CD14-positive monocyte (primary cell): ENCODE measurements at regions not wholly inside any gene's neighbourhood (a gene's known extent, or its start where the extent isn't known, plus 50 kb on each side); places are given as distances from the start of the nearest gene placed in this dataset.

Source experiments
- DNase-seq, 3 donors: peaks; one replicate each; pipeline ENCODE4 v3.0.0-alpha.2; 2011 to 2022
- H2AFZ ChIP-seq: 2 replicates; pipeline ENCODE4 v1.6.0; 2012; ENCODE audit warnings: mild to moderate bottlenecking, low read depth, low read length, inconsistent platforms; ENCODE audit not compliant: insufficient read depth, poor library complexity, severe bottlenecking
- H3K27ac ChIP-seq, 2 donors: 1 replicate in 1 of 2; 2 replicates in 1 of 2; pipeline ENCODE4 v1.5.1; 2012 to 2013; ENCODE audit warnings: low read length in 2 of 2, control low read depth in 1 of 2, inconsistent platforms in 1 of 2, low read depth in 1 of 2, mild to moderate bottlenecking in 1 of 2
- H3K27me3 ChIP-seq, 2 donors: one replicate each; pipeline versions ENCODE4 v1.6.0 to v1.6.1; 2011 to 2013; ENCODE audit warnings: low read length in 2 of 2; ENCODE audit not compliant: control insufficient read depth in 2 of 2, insufficient read depth in 2 of 2
- H3K36me3 ChIP-seq, 2 donors: replicated peaks in 1 of 2; 1 replicate in 1 of 2; 2 replicates in 1 of 2; pipeline versions ENCODE4 v1.5.1 to v1.6.1; 2012 to 2013; ENCODE audit warnings: low read length in 2 of 2, control low read depth in 1 of 2, inconsistent platforms in 1 of 2, mild to moderate bottlenecking in 1 of 2; ENCODE audit not compliant: insufficient read depth in 2 of 2, control insufficient read depth in 1 of 2
- H3K4me1 ChIP-seq, 2 donors: 1 replicate in 1 of 2; 2 replicates in 1 of 2; pipeline versions ENCODE4 v1.5.1 to v1.6.1; 2012 to 2013; ENCODE audit warnings: low read length in 2 of 2, control low read depth in 1 of 2, inconsistent platforms in 1 of 2, mild to moderate bottlenecking in 1 of 2, moderate library complexity in 1 of 2; ENCODE audit not compliant: insufficient read depth in 2 of 2, control insufficient read depth in 1 of 2
- H3K4me2 ChIP-seq: replicated peaks from 2 replicates; pipeline ENCODE3; 2012; ENCODE audit warnings: low read length, moderate library complexity, mild to moderate bottlenecking; ENCODE audit not compliant: poor library complexity, severe bottlenecking; ENCODE audit errors: extremely low read depth
- H3K4me3 ChIP-seq, 3 experiments: fragments of 200-600 bp in 1 of 3; sonication (generic) in 1 of 3; replicated peaks in 1 of 3; 1 replicate in 2 of 3; 2 replicates in 1 of 3; pipeline ENCODE4 v1.5.1; 2011 to 2013; ENCODE audit warnings: low read length in 3 of 3, mild to moderate bottlenecking in 3 of 3, control low read depth in 2 of 3, low read depth in 2 of 3, inconsistent platforms in 1 of 3, moderate library complexity in 1 of 3
- H3K79me2 ChIP-seq: 2 replicates; pipeline ENCODE4 v1.6.0; 2012; ENCODE audit warnings: mild to moderate bottlenecking, control low read depth, inconsistent platforms, low read length, moderate library complexity; ENCODE audit not compliant: insufficient read depth
- H3K9ac ChIP-seq: 2 replicates; pipeline ENCODE4 v1.6.0; 2017; ENCODE audit warnings: low read length, mild to moderate bottlenecking; ENCODE audit not compliant: insufficient read depth, poor library complexity, severe bottlenecking
- H3K9me3 ChIP-seq, 2 donors: replicated peaks in 1 of 2; 1 replicate in 1 of 2; 2 replicates in 1 of 2; pipeline versions ENCODE4 v1.5.1 to v1.6.1; 2012 to 2013; ENCODE audit warnings: low read length in 2 of 2, control low read depth in 1 of 2; ENCODE audit not compliant: control insufficient read depth in 1 of 2, insufficient read depth in 1 of 2
- H4K20me1 ChIP-seq: 2 replicates; pipeline ENCODE4 v1.6.0; 2012; ENCODE audit warnings: mild to moderate bottlenecking, low read length, control low read depth, moderate library complexity; ENCODE audit not compliant: insufficient read depth
- H3K27ac Mint-ChIP-seq, 7 donors: one replicate each; pipeline ENCODE4 v1.8.0; 2020; ENCODE audit warnings: mild to moderate bottlenecking in 7 of 7, mixed read lengths in 7 of 7, moderate library complexity in 6 of 7, inconsistent platforms in 2 of 7
- H3K27me3 Mint-ChIP-seq, 3 donors: one replicate each; pipeline ENCODE4 v1.8.0; 2021 to 2022; ENCODE audit warnings: low read depth in 3 of 3, mild to moderate bottlenecking in 3 of 3, mixed read lengths in 3 of 3, moderate library complexity in 3 of 3, inconsistent platforms in 1 of 3
- H3K36me3 Mint-ChIP-seq, 2 donors: one replicate each; pipeline ENCODE4 v1.8.0; 2020; ENCODE audit warnings: mixed read lengths in 2 of 2, inconsistent platforms in 1 of 2, mild to moderate bottlenecking in 1 of 2
- H3K4me1 Mint-ChIP-seq: one replicate; pipeline ENCODE4 v1.8.0; 2020; ENCODE audit warnings: mild to moderate bottlenecking, mixed read lengths
- H3K4me3 Mint-ChIP-seq, 2 donors: one replicate each; pipeline ENCODE4 v1.8.0; 2020; ENCODE audit warnings: mild to moderate bottlenecking in 2 of 2, mixed read lengths in 2 of 2, moderate library complexity in 1 of 2
- H3K9me3 Mint-ChIP-seq, 7 donors: one replicate each; pipeline ENCODE4 v1.8.0; 2020 to 2022; ENCODE audit warnings: mixed read lengths in 7 of 7, mild to moderate bottlenecking in 6 of 7, moderate library complexity in 6 of 7, inconsistent platforms in 2 of 7
- WGBS: methylation state at CpG from one replicate; pipeline ENCODE4 v1.1.5; 2013; ENCODE audit warnings: missing lambda C conversion rate; ENCODE audit not compliant: insufficient coverage; 5-methylcytosine and 5-hydroxymethylcytosine counted together
- intact Hi-C, 2 donors: fragments of 100-400 bp; cut with micrococcal nuclease; formaldehyde crosslinking; loops; one replicate each; pipeline versions ENCODE4 v1.15.0 to v1.15.1; 2023
- TF ChIP-seq, protein P1 (sequence below): fragments of 200-600 bp; IDR thresholded peaks from one replicate; pipeline ENCODE4 v1.8.0; 2022; ENCODE audit warnings: antibody characterized with exemption, mild to moderate bottlenecking

DNA sequence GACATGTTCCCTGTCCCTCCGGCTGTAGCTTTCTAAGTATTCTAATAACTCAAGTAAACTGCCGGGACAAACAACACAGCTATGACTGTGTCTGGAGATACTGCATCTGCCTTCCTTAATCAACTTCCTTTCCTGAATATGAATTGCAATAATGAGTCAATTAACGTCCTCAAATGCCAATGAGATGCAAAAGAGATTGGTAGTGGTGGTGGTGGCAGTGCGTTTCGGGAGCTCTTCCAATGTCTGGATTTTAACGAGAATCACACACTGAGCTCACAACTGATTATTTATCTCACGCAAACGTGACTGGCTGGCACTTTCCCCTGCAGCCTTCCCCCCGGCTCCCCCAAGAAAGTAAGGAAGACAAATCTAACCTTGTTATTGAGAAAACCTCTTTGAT, 226.1 kb upstream of the GK2 start:
- H3K4me3 ChIP-seq: no peak overlapping the region
- no peak overlapping the region for H3K27ac ChIP-seq
- no peak overlapping the region for H2AFZ ChIP-seq
- H3K9ac ChIP-seq: no peak overlapping the region
- no peaks in the 10 kb centered on the region for H3K9me3 ChIP-seq
- H3K36me3 Mint-ChIP-seq: no peaks in the 10 kb centered on the region
- no peak overlapping the region for H3K4me2 ChIP-seq
- peak overlapping the region in 1 of 7 donors; percentile 58 for H3K27ac Mint-ChIP-seq
- intact Hi-C loops: no loop called here
- H3K36me3 ChIP-seq: no peaks in the 10 kb centered on the region
- TF ChIP-seq, protein P1, sequence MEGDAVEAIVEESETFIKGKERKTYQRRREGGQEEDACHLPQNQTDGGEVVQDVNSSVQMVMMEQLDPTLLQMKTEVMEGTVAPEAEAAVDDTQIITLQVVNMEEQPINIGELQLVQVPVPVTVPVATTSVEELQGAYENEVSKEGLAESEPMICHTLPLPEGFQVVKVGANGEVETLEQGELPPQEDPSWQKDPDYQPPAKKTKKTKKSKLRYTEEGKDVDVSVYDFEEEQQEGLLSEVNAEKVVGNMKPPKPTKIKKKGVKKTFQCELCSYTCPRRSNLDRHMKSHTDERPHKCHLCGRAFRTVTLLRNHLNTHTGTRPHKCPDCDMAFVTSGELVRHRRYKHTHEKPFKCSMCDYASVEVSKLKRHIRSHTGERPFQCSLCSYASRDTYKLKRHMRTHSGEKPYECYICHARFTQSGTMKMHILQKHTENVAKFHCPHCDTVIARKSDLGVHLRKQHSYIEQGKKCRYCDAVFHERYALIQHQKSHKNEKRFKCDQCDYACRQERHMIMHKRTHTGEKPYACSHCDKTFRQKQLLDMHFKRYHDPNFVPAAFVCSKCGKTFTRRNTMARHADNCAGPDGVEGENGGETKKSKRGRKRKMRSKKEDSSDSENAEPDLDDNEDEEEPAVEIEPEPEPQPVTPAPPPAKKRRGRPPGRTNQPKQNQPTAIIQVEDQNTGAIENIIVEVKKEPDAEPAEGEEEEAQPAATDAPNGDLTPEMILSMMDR: no peak
- H3K27me3 Mint-ChIP-seq: peaks cover 0 to 2% (median 0%) of the 10 kb centered on the region in 3 donors
- no peak for DNase-seq
- no peaks in the 10 kb centered on the region for H4K20me1 ChIP-seq
- no peaks in the 10 kb centered on the region for H3K79me2 ChIP-seq
- 93% methylated on average over 7 of the region's 9 CpGs for WGBS
- no peaks in the 10 kb centered on the region for H3K27me3 ChIP-seq
- no peaks in the 10 kb centered on the region for H3K4me1 ChIP-seq
- H3K4me1 Mint-ChIP-seq: no peaks in the 10 kb centered on the region
- H3K4me3 Mint-ChIP-seq: no peak overlapping the region
- peaks cover 0 to 2% (median 0%) of the 10 kb centered on the region in 7 donors for H3K9me3 Mint-ChIP-seq

DNA sequence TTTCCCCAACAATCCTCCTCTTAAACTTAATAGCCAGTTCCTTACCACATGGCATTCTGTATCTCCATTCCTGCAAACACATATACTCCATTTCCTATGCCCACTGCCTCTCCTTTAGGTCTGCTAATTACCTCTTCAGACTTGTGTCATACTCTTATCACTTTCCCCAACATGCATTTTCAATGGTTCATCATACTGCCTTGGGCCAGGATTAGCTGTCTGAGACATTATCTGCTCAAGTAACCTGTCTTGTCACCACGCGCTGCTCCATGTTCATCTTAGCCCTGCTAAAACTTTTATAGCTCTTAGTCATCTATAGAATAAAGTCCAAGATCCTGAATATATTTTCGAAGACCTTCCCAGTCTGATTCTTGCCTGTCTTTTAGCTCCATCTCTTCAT, 224.1 kb upstream of the GK2 start:
- intact Hi-C loops: no loop called here
- no peak overlapping the region for H3K27ac Mint-ChIP-seq
- Histone ChIP-seq H3K9me3 (no peaks in the 10 kb centered on the region), H3K27me3 (no peaks in the 10 kb centered on the region), H3K79me2 (no peaks in the 10 kb centered on the region), H3K4me3 (no peak overlapping the region), H3K36me3 (no peaks in the 10 kb centered on the region), H3K4me2 (no peak overlapping the region), H3K4me1 (no peaks in the 10 kb centered on the region), H3K9ac (no peak overlapping the region), H4K20me1 (no peaks in the 10 kb centered on the region), H2AFZ (no peak overlapping the region), H3K27ac (no peak overlapping the region)
- H3K9me3 Mint-ChIP-seq: peaks cover 0 to 2% (median 0%) of the 10 kb centered on the region in 7 donors
- DNase-seq: no peak
- no peaks in the 10 kb centered on the region for H3K4me1 Mint-ChIP-seq
- 100% methylated on average over 1 of the region's 3 CpGs for WGBS
- TF ChIP-seq, protein P1: no peak
- no peak overlapping the region for H3K4me3 Mint-ChIP-seq
- H3K36me3 Mint-ChIP-seq: no peaks in the 10 kb centered on the region
- no peaks in the 10 kb centered on the region for H3K27me3 Mint-ChIP-seq
